Endothelial cell of umbilical vein (primary cell): ENCODE measurements at regions not wholly inside any gene's neighbourhood (a gene's known extent, or its start where the extent isn't known, plus 50 kb on each side); places are given as distances from the start of the nearest gene placed in this dataset.

ENCODE experiments used
- EZH2 ChIP-seq: IDR thresholded peaks from 2 replicates; pipeline ENCODE4 v1.6.1; 2012; ENCODE audit warnings: borderline replicate concordance, low read depth, mild to moderate bottlenecking, moderate library complexity, low read length, inconsistent platforms; ENCODE audit not compliant: severe bottlenecking
- POLR2A ChIP-seq: IDR thresholded peaks from 2 replicates; pipeline ENCODE4 v1.6.1; 2012; ENCODE audit warnings: low read depth, mild to moderate bottlenecking, control low read depth, low read length
- POLR2AphosphoS5 ChIP-seq: IDR thresholded peaks from 2 replicates; pipeline ENCODE4 v1.6.1; 2012; ENCODE audit warnings: low read depth, mild to moderate bottlenecking, control low read depth, low read length, moderate library complexity; ENCODE audit not compliant: insufficient read depth
- TF ChIP-seq, protein P1 (sequence below), 2 donors: IDR thresholded peaks; 1 replicate in 1 of 2; 2 replicates in 1 of 2; pipeline ENCODE4 v1.5.1; 2011; ENCODE audit warnings: low read length in 2 of 2, mild to moderate bottlenecking in 2 of 2, moderate library complexity in 2 of 2, control low read depth in 1 of 2, inconsistent platforms in 1 of 2, low read depth in 1 of 2; ENCODE audit not compliant: insufficient read depth in 1 of 2; ENCODE audit errors: extremely low read depth in 1 of 2
- TF ChIP-seq, protein P2 (sequence below): IDR thresholded peaks from 2 replicates; pipeline ENCODE4 v1.6.1; 2011; ENCODE audit not compliant: insufficient read depth, insufficient read length

DNA sequence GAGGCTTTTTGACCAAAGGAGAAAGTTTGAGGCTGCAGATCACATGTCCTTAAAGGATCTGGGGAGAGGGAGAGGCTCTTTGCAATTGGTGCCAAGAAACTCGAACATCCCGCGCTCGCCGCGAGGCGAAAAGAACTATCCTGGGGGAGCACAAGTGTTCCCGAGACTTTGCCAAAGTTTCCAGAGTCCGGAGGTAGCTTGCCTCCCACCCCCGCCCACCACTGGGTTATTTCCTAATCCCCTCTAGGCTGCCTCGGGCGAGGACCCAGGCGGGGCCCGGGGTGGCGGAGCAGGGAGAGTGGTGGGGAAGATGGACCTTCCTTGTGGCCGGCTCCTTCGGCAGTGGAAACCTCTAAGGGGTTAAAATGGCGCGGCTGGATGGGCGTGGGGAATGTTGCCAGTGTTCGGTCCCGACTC, 114.5 kb downstream of the KCNRG start:
- TF ChIP-seq EZH2: no peak
- TF ChIP-seq, protein P1, sequence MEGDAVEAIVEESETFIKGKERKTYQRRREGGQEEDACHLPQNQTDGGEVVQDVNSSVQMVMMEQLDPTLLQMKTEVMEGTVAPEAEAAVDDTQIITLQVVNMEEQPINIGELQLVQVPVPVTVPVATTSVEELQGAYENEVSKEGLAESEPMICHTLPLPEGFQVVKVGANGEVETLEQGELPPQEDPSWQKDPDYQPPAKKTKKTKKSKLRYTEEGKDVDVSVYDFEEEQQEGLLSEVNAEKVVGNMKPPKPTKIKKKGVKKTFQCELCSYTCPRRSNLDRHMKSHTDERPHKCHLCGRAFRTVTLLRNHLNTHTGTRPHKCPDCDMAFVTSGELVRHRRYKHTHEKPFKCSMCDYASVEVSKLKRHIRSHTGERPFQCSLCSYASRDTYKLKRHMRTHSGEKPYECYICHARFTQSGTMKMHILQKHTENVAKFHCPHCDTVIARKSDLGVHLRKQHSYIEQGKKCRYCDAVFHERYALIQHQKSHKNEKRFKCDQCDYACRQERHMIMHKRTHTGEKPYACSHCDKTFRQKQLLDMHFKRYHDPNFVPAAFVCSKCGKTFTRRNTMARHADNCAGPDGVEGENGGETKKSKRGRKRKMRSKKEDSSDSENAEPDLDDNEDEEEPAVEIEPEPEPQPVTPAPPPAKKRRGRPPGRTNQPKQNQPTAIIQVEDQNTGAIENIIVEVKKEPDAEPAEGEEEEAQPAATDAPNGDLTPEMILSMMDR (IDR thresholded peaks at IDR 0.05; ENCODE audit: extremely low read depth in 1 of 2, insufficient read depth in 1 of 2, low read depth in 1 of 2, low read length in 2 of 2): no peak
- TF ChIP-seq, protein P2, sequence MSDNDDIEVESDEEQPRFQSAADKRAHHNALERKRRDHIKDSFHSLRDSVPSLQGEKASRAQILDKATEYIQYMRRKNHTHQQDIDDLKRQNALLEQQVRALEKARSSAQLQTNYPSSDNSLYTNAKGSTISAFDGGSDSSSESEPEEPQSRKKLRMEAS: no peak
- no peak for TF ChIP-seq POLR2A
- no peak for TF ChIP-seq POLR2AphosphoS5
